Upper lobe of left lung (tissue), 4 donors: ENCODE measurements at regions not wholly inside any gene's neighbourhood (a gene's known extent, or its start where the extent isn't known, plus 50 kb on each side); places are given as distances from the start of the nearest gene placed in this dataset.

ENCODE experiments used
- EP300 ChIP-seq, 4 donors: sonication (generic); formaldehyde crosslinking; IDR thresholded peaks; one replicate each; pipeline ENCODE4 v1.5.1; 2017; ENCODE audit warnings: antibody characterized with exemption in 4 of 4, control low read depth in 2 of 4
- POLR2AphosphoS5 ChIP-seq, 2 donors: sonication (generic); formaldehyde crosslinking; IDR thresholded peaks; one replicate each; pipeline ENCODE4 v1.5.1; 2017; ENCODE audit warnings: antibody characterized with exemption in 2 of 2
- TF ChIP-seq, protein P1 (sequence below), 6 experiments: fragments of 450-650 bp in 4 of 6; fragments of 200-600 bp in 2 of 6; sonication (generic) in 2 of 6; IDR thresholded peaks; one replicate each; pipeline ENCODE4 v1.5.1; 2016 to 2019; ENCODE audit warnings: antibody characterized with exemption in 6 of 6

DNA sequence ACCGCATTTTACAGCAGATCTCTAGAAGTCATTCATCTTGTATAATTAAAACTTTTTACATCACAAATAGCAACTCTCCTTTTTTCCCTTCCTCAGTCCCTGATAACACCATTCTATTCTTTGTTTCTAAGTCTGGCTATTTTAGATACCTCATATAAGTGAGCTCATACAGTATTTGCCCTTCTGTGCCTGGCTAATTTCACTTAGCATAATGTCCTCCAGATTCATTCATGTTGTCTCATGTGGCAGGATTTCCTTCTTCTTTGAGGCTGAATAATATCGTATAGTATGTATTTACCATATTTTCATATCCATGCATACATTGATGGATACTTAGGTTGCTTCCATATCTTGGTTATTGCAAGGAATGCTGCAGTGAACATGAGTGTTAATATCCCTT, 362.0 kb downstream of the RFC3 start:
- TF ChIP-seq, protein P1, sequence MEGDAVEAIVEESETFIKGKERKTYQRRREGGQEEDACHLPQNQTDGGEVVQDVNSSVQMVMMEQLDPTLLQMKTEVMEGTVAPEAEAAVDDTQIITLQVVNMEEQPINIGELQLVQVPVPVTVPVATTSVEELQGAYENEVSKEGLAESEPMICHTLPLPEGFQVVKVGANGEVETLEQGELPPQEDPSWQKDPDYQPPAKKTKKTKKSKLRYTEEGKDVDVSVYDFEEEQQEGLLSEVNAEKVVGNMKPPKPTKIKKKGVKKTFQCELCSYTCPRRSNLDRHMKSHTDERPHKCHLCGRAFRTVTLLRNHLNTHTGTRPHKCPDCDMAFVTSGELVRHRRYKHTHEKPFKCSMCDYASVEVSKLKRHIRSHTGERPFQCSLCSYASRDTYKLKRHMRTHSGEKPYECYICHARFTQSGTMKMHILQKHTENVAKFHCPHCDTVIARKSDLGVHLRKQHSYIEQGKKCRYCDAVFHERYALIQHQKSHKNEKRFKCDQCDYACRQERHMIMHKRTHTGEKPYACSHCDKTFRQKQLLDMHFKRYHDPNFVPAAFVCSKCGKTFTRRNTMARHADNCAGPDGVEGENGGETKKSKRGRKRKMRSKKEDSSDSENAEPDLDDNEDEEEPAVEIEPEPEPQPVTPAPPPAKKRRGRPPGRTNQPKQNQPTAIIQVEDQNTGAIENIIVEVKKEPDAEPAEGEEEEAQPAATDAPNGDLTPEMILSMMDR (IDR thresholded peaks at IDR 0.05) = no peak
- TF ChIP-seq EP300 (IDR thresholded peaks at IDR 0.05) = no peak
- no peak for TF ChIP-seq POLR2AphosphoS5 (IDR thresholded peaks at IDR 0.05)
